ENCODE measurements at regions not wholly inside any gene's neighbourhood (a gene's known extent, or its start where the extent isn't known, plus 50 kb on each side); places are given as distances from the start of the nearest gene placed in this dataset.

DNA sequence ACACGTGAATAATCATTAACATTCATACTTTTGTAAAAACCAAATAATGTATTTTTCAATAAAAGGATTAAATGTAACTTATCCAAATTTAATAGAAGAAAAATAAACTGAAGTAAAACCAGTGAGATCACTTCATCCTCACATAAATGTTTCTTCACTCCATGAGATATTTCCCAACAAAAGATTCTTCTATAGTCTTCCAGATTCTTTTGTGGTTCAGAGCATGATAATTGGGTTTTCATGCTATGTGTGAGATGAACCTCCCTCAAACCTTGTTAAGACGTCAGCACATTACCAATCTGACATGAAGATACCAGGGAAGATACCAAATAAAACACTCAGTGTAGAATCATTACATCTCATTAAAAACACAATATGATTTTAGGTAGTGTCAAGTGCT is 62.9 kb upstream of the OXGR1 start:
- no peak for DNase-seq

DNA sequence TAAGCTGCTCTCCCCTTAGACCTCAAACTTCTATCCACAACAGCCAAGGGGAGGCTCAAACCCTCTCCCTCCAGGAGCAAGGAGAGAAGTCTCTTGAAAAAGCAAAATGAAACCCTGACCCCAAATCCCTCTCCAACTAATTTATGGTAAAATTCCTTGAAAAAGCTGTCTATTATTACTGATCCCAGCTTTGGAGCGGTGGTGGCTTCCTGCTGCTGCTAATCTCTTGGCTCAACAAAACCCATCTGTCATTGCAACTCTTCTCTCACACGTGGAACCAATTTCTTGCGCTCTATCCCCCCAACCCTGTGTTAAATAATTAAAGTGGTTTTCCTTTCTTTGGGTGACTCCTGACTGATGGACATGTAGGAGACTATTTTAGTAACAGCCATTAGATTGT is 64.1 kb upstream of the OXGR1 start:
- no peak for DNase-seq

GRCh38 chr13:97058926-97059325 is 64.7 kb upstream of the OXGR1 start:
- no peak for DNase-seq

DNA sequence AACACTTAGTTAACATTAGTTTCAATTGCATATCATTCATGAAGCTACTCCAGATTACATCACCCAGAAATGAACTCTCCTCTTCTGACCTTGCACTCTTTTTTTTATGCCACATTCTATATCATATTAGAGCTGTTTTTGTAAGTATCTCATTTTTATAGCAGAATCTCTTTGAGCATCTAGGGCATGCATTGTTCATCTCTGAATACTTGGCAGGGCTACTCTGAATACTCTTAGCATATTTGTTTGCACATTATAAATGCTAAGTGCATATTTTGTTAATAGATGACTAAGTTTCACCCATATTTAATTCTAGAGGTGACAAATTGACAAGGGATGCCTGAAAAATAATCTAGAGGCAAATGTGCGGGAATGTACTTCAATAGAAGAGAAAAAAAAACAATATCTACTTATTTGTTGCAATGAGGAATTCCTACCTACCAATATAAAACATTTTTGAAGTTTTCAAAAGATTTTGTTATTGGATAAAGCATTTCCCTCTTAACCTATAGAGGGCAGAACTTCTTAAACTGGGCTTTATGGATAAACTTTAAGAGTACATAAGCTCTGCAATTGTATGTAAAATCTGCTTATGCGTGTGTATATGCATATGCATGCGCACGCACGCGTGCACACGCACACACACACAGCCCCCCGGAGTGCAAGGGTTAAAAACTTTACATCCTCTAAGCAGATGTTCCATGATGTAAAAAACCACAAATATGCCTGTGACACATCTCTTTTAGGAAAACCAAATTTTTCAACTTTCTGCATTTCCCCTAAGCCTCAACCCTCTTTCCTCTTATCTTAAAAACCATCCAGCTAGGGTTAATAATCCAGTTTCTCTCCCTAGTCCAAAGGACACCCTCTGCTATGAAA is 73.0 kb upstream of the OXGR1 start:
- DNase-seq = no peak

DNA sequence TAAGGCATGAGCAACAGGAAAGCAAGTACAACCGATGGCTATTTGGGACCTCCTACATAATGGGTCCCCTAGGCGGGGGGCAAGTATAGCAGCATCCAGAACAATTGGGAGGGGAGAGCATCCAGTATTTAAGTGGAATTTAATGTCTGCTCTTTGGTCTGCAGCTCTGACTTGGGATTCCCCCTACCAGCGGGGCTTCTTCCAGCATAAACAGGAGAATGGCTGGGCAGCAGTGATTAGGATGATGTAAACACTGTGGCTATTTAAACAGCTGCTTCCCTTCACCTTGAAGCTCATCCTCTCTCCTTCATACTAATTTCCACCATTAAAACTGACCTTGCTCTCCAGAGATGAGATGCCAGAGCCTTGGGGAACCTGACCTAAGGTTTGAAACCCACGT is 73.9 kb upstream of the OXGR1 start:
- no peak for DNase-seq

DNA sequence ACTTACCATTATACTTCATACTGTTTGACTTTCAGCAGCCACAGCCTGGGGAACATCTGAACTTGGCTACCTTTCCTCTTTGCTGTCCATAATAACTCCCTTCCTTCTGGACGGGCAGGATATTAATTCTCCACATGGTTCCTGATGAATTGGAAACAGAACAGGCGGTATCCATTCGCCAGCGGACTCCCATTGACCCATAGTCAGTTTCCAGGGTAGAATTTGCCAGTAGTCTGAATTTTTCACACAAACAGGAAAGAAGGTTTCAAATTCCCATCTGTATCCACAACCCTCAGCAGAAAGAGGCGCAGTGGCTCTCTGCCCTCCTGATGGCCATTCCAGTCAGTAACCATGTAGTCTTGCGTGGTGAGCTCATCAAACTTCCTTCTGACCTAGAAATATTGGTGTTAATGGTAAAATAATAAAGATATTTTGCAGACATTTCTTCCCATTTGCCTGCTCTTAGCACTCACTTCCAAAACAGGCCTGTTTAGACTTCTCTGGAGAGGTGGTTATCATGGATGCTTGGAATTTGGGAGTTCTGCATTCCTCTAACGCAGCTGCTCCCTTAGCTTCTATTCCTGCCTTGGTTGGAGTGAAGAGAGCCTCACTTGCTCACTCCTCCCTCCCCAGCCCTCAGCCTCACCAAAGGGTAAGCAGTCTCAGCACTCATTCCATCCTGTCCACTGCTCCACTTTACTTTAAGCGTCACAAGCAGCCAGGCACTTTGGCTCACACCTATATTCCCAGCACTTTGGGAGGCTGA is 75.0 kb upstream of the OXGR1 start:
- DNase-seq = no peak

- DNase-seq = no peak
Measured at GRCh38 chr13:97072297-97072696, 78.0 kb upstream of the OXGR1 start.

GRCh38 chr13:97074618-97075017 is 80.3 kb upstream of the OXGR1 start:
- DNase-seq = no peak

DNA sequence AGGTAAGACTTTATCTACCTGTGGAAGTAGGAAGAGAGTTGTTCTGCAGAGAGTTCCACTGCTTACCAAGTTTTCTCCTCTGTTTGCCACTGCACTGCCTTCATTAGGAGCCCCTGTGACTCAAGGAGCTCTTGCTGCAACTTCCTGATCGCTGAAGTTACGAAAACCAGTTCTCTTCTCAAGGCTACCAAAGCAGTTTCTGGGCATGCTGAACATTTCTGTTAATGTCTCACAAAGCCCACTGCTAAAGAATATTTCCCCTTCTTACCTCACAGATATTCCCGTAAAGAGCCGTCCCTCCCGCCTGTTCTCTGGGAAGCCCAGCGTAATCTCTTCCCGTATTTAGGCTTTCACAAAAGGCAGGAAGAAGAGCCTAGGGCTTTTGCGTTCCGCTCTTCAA is 82.6 kb upstream of the OXGR1 start:
- no peak for DNase-seq

DNA sequence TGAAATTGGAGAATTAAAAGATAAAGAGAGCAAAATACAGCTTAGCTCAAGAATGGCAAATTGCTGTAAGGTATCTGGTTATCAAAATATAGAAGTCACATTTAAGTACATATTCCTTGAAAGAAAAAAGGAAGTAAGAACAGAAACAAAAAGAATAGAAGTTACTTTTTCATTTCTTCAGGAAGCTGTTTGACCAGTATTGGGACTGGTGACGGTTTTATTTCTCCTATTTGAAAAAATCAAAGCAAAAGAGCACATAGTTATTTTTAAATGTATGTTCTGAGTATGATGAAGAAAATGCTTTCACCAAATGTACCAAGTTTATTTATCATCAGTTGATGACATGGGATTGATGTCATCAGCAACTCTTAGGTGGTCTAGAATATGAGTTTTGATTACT is 83.1 kb upstream of the OXGR1 start:
- no peak for DNase-seq

GRCh38 chr13:97079726-97080125 is 85.5 kb upstream of the OXGR1 start:
- DNase-seq = no peak

- no peak for DNase-seq
Measured at GRCh38 chr13:97082461-97083207, 88.4 kb upstream of the OXGR1 start.

DNA sequence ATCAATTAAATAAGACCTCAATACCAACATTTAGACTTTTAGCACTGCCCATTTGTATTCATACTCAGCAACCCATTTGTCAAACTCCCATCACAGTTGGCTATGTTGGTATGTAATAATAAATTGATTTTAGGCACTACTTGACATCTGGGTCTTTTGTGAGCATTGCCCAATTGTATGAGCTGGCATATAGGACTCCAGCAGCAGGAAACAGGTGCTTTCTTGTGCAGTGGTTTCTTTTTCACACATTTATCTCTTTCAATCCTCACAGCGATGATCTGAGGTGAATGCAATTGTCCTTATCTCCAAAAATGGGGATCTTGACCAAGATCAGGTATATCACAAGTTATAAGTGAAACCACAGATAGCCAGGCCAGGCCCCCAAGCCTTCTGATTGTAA is 96.9 kb upstream of the OXGR1 start:
- no peak for DNase-seq

DNA sequence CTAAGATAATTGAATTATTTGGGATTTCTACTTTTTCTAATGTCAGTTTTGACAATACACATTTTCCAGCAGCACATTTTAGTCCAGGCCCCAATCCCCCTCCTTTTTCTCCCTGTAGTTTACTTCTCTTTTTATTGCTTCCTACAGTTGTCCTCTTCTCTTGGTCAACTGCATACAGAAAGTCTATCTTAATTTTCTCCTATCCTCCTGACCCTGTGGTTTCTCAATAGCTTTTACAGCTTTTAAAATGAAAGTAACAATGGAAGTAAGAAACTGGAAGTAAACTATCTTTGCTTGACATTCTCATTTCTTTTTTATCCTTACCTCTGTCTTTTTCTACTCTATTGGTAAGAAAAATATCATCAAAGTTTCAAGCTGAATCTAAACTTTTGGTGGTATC is 106.5 kb upstream of the OXGR1 start:
- no peak for DNase-seq

DNA sequence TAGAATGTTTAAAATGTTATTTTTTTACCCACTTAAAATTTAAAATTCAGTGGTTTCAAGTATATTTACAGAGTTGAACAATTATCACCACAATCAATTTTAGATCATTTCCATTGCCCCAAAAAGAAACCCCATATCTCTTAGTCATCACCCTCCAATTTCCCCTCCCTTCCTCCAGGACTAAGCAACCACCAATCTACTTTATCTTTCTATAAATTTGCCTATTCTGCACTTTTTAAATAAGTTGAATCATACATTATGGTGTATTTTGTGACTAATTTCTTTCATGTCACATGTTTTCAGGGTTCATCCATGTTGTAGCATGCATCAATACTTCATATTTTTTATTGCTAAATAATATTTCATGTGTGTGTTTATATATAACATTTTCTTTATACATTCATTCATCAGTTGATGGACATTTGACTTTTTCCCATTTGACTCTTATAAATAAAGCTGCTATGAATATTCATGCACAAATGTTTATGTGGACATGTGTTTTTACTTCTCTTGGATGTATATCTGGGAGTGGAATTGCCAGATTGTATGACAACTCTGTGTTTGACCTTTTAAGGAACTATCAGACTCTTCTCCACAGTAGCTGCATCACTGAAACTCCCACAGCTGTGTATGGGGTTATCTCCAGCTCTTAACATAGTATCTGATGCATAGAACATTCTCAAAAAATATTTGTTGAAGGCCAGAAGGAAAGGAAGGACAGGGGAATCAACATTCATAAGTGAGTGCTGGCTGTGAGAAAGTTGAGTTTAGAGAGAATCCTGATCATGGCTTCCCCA is 107.8 kb upstream of the OXGR1 start:
- no peak for DNase-seq

GRCh38 chr13:97106323-97106722 is 112.0 kb upstream of the OXGR1 start:
- DNase-seq = no peak

GRCh38 chr13:97107815-97108529 is 113.7 kb upstream of the OXGR1 start:
- no peak for DNase-seq

GRCh38 chr13:97108530-97108900 is 113.6 kb upstream of the MBNL2 start:
- no peak for DNase-seq

DNA sequence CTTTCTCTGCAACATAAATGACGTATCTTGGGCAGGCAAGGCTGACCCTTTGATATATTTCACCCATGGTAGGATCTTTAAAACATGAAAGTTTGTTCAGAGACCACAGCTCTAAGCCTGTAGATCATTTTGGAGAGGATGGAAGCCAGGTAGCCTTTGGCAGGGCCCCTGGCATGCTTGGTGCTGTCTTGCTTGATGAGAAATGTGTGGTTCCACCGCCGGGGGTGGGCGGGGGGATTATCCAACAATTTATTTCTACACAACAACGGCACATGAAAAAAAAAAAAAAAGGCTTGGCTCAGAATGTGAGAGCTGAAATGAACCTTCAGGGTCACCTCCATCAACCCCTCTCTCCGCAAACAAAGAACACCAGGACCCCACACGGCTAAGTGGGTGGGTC is 112.9 kb upstream of the MBNL2 start:
- no peak for DNase-seq

- DNase-seq = peak; percentile 74
Measured at GRCh38 chr13:97109841-97110492, 112.2 kb upstream of the MBNL2 start.

- DNase-seq = no peak
Measured at GRCh38 chr13:97110936-97111335, 111.2 kb upstream of the MBNL2 start.

DNA sequence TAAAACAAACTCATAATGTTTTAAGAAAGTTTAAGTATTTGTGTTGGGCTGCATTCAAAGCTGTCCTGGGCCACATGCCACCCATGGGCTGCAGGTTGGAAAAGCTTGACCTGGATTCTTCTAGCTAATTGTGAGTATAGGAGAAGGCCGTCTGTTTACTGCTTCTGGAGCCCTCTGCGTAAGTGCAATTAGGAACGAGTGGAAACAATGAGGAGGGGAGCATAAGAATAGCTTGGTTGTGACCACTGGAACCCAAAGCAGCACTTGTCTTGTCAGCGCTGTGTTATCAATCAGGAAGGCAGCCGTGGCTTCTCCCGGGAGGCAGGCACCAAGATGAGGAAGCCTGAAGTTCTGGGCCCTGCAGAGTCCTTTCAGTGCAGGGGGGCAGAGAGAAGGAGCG is 110.4 kb upstream of the MBNL2 start:
- DNase-seq = no peak
